Immature natural killer cell (primary cell): ENCODE measurements at regions not wholly inside any gene's neighbourhood (a gene's known extent, or its start where the extent isn't known, plus 50 kb on each side); places are given as distances from the start of the nearest gene placed in this dataset.

Experiments used
- DNase-seq, 3 donors: peaks; one replicate each; pipeline ENCODE4 v3.0.0; 2022; ENCODE audit warnings: mixed read lengths in 1 of 3
- H3K27ac Mint-ChIP-seq, 6 donors: one replicate each; pipeline ENCODE4 v1.8.0; 2020; ENCODE audit warnings: mixed read lengths in 6 of 6, mild to moderate bottlenecking in 5 of 6, inconsistent platforms in 4 of 6, moderate library complexity in 3 of 6
- H3K27me3 Mint-ChIP-seq, 3 donors: one replicate each; pipeline ENCODE4 v1.8.0; 2020 to 2021; ENCODE audit warnings: low read depth in 3 of 3, mild to moderate bottlenecking in 3 of 3, mixed read lengths in 3 of 3, moderate library complexity in 3 of 3, inconsistent platforms in 1 of 3
- H3K36me3 Mint-ChIP-seq, 3 donors: one replicate each; pipeline ENCODE4 v1.8.0; 2020; ENCODE audit warnings: mixed read lengths in 3 of 3, inconsistent platforms in 2 of 3, mild to moderate bottlenecking in 2 of 3
- H3K4me1 Mint-ChIP-seq, 2 donors: one replicate each; pipeline ENCODE4 v1.8.0; 2020; ENCODE audit warnings: inconsistent platforms in 2 of 2, mild to moderate bottlenecking in 2 of 2, mixed read lengths in 2 of 2, moderate library complexity in 1 of 2
- H3K4me3 Mint-ChIP-seq, 5 donors: one replicate each; pipeline ENCODE4 v1.8.0; 2020; ENCODE audit warnings: mild to moderate bottlenecking in 5 of 5, mixed read lengths in 5 of 5, inconsistent platforms in 3 of 5, moderate library complexity in 3 of 5
- H3K9me3 Mint-ChIP-seq, 6 donors: one replicate each; pipeline ENCODE4 v1.8.0; 2020; ENCODE audit warnings: mild to moderate bottlenecking in 6 of 6, mixed read lengths in 6 of 6, inconsistent platforms in 4 of 6, moderate library complexity in 3 of 6

DNA sequence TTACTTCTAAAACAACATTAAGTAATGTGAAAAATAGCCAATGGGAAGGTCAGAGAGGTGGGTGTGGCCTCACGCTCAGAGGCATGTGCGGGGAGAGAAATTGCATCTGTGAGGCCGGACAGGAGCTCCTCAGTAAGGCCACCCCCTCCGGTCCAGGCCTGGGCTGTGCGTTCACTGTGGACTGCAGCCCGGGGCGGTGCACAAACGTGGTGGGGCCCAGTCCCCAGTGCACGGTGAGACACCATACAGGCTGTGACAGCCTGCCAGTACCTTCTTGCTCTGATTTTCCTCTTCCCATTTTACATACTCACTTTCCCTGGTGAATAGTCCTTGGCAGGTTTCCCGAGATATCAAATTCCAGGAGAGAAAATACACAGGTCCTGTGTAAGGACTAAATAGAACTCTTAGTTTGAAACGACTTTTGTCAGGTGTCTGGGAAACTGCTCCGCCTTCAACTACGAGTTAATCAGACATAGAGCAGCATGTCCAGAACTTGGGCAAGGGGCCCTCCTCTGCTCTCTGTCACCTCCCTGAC, 174.1 kb upstream of the MKI67 start:
- no peak overlapping the region for H3K4me3 Mint-ChIP-seq
- DNase-seq, result no peak
- H3K27me3 Mint-ChIP-seq, result peaks cover 0 to 4% (median 0%) of the 10 kb centered on the region in 3 donors
- H3K9me3 Mint-ChIP-seq, result peaks cover 0 to 7% (median 0%) of the 10 kb centered on the region in 6 donors
- no peak overlapping the region for H3K27ac Mint-ChIP-seq
- H3K36me3 Mint-ChIP-seq, result no peaks in the 10 kb centered on the region
- H3K4me1 Mint-ChIP-seq, result no peaks in the 10 kb centered on the region

DNA sequence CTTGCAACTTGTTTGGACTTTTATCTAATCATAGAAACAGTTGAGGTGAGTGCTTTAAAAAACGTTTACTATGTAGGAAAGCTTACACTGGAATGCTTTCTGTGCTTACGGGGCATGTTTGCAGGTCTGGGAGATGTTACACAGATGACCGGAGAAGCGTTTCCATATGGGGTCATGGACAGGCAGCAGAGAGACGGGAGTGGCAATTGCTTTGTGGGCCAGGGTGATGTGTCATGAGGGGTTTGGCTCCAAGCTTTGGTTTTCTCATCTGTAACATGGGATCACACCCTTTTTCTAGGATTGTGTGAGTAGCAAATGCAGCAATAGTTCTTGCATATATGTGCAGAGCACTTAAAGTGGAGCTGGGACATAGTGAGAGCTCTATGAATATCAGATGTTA, 174.8 kb upstream of the MKI67 start:
- no peak for DNase-seq
- Mint-ChIP-seq H3K36me3 (no peaks in the 10 kb centered on the region), H3K4me3 (no peak overlapping the region)

DNA sequence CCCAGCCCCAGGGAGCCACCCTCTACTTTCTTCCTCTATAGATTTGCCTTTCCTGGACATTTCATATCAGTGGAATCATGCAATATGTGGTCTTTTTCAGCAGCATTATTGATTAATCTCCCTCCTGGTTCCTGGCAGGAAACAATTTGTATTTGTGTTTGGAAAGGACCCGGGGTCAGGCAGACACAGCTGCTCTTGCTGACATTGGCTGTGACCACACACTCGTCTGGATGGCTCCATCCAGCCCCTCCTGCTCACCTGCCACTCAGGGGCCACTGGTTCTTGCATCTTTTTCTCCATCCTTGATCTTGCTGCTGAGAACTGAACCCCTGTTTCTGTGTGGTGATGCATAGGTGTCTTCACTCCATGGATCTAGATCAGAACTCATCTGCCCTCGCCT, 176.6 kb upstream of the MKI67 start:
- Mint-ChIP-seq H3K36me3 (no peaks in the 10 kb centered on the region), H3K4me3 (no peak overlapping the region)
- DNase-seq, result no peak

More for the DNA sequence above, 174.8 kb upstream of the MKI67 start:
- Mint-ChIP-seq H3K4me1 (no peaks in the 10 kb centered on the region), H3K9me3 (peaks cover 0 to 7% (median 0%) of the 10 kb centered on the region in 6 donors), H3K27me3 (peaks cover 0 to 4% (median 0%) of the 10 kb centered on the region in 3 donors), H3K27ac (no peak overlapping the region)

DNA sequence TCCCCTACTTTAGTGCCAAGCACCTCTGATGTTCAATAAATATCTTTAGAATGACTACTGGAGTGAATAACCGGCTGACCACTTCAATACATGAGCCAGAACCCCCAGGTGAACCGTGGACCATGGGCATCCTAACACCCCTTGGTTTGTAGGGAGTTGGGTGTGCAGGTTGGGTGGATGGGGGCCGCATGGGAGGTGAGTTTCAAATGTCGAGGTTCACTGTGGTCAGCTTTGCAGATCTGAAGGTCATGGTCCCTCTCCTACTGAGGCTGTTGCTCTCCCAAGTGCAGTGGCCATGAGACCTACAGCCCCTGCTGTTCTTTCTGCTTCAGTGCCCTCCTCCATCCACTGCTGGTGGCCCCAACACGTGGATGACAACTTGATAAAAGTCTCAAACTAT, 178.0 kb upstream of the MKI67 start:
- H3K4me1 Mint-ChIP-seq, result no peaks in the 10 kb centered on the region
- H3K4me3 Mint-ChIP-seq, result no peak overlapping the region
- no peaks in the 10 kb centered on the region for H3K36me3 Mint-ChIP-seq
- H3K27ac Mint-ChIP-seq, result no peak overlapping the region
- H3K27me3 Mint-ChIP-seq, result peaks cover 0 to 4% (median 0%) of the 10 kb centered on the region in 3 donors
- no peak for DNase-seq
- H3K9me3 Mint-ChIP-seq, result peaks cover 0 to 7% (median 0%) of the 10 kb centered on the region in 6 donors

More for the DNA sequence above, 176.6 kb upstream of the MKI67 start:
- H3K27ac Mint-ChIP-seq, result no peak overlapping the region
- H3K4me1 Mint-ChIP-seq, result no peaks in the 10 kb centered on the region
- H3K9me3 Mint-ChIP-seq, result peaks cover 0 to 7% (median 0%) of the 10 kb centered on the region in 6 donors
- peaks cover 0 to 4% (median 0%) of the 10 kb centered on the region in 3 donors for H3K27me3 Mint-ChIP-seq

DNA sequence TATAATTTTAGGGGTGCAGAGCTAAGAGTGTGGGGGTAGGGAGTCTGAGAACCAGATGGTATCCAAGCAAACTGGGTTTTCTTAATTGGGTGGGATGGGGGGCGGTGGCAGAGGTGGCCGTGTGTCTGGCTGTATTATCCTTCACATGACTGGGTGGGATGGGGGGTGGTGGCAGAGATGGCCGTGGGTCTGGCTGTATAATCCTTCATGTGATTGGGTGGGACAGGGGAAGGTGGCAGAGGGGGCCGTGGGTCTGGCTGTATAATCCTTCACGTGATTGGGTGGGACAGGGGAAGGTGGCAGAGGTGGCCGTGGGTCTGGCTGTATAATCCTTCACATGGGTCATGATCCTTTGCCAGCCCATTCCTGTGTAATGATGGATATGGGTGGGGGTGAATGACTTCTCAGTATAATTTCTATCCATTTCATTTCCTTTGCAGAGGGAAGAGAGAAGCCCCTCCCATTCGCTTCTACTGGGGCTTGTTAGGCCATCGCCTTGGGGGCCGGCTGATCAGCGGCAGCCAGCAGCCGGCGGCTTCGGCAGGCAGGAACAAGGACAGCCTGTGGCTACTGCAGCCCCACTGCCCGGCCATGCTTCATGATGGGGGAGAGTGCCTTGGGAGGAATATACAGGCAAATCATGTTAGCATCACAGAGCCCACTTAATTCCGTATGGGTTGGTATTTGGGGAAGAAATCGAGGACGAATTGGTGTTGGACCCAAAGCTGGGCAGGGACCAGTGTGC, 179.6 kb upstream of the MKI67 start:
- no peaks in the 10 kb centered on the region for H3K27me3 Mint-ChIP-seq
- no peaks in the 10 kb centered on the region for H3K36me3 Mint-ChIP-seq
- DNase-seq, result no peak
- no peaks in the 10 kb centered on the region for H3K4me1 Mint-ChIP-seq
- no peak overlapping the region for H3K27ac Mint-ChIP-seq
- H3K9me3 Mint-ChIP-seq, result peaks cover 0 to 7% (median 0%) of the 10 kb centered on the region in 6 donors
- H3K4me3 Mint-ChIP-seq, result no peak overlapping the region

DNA sequence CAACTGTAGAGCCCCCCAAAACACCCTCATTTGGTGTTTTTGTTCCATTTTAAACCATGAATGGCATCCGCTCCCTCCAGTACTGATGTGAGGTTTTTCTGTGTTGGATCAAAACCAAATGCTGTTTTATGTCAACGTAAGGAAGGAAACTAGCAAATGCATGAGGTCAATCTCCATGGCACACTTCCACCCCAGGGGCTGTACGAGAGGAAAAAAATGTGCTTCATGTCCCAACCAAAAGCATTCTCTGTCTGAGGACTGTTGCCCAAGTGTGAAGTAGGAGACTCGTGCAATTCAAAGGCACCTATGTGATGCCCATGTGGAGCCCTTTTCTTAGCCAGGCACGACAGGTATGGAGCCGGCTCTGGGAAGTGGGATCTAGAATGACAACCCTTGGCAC, 180.3 kb upstream of the MKI67 start:
- no peak overlapping the region for H3K27ac Mint-ChIP-seq
- H3K4me1 Mint-ChIP-seq, result no peaks in the 10 kb centered on the region
- no peaks in the 10 kb centered on the region for H3K27me3 Mint-ChIP-seq
- no peak for DNase-seq
- H3K4me3 Mint-ChIP-seq, result no peak overlapping the region
- H3K36me3 Mint-ChIP-seq, result no peaks in the 10 kb centered on the region
- H3K9me3 Mint-ChIP-seq, result peaks cover 0 to under 1% (median 0%) of the 10 kb centered on the region in 6 donors

- Mint-ChIP-seq H3K4me3 (no peak overlapping the region), H3K9me3 (no peaks in the 10 kb centered on the region), H3K27me3 (no peaks in the 10 kb centered on the region)
Measured at GRCh38 chr10:128306966-128307365, 180.7 kb upstream of the MKI67 start.

GRCh38 chr10:128307820-128308219, 181.6 kb upstream of the MKI67 start:
- H3K4me3 Mint-ChIP-seq, result no peak overlapping the region
- H3K27me3 Mint-ChIP-seq, result no peaks in the 10 kb centered on the region
- no peaks in the 10 kb centered on the region for H3K36me3 Mint-ChIP-seq
- H3K9me3 Mint-ChIP-seq, result no peaks in the 10 kb centered on the region
- no peak for DNase-seq
- no peak overlapping the region for H3K27ac Mint-ChIP-seq
- H3K4me1 Mint-ChIP-seq, result no peaks in the 10 kb centered on the region

More at GRCh38 chr10:128306966-128307365, 180.7 kb upstream of the MKI67 start:
- Mint-ChIP-seq H3K4me1 (no peaks in the 10 kb centered on the region), H3K27ac (no peak overlapping the region), H3K36me3 (no peaks in the 10 kb centered on the region)
- no peak for DNase-seq

DNA sequence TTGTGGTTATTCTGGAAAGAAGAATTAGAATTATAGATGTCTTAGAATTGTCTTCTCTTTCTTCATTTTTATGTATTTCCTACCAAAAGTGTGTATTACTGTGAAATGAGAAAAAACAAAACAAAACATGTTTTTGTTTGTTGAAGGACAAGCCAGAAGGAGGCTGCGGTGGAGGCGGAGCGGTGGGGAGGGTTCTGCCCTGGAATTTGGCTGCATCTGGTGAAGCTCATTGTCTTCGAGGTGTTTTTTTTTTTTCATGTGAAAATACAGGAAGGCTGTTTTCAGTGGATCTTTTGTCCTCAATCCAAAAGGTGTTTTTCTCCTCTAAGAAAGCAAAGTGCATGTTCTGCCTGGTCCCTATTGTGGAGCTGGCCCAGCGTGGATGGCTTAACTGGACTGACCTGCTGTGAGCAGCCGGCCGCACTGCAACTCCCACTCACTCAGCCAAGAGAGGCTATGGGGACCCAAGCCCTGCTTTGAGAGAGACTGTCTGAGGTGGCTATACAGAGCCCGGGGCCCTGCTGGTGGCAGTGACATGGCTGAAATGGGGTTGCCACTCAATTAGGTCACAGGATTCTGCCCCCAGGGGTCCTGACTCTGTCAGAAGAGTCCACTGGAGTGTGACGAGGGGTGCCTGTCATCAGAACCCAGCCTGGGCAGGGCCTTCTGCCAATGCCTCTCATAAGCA, 184.9 kb upstream of the MKI67 start:
- Mint-ChIP-seq H3K4me3 (no peak overlapping the region), H3K27ac (no peak overlapping the region), H3K36me3 (no peaks in the 10 kb centered on the region), H3K4me1 (no peaks in the 10 kb centered on the region), H3K9me3 (no peaks in the 10 kb centered on the region), H3K27me3 (no peaks in the 10 kb centered on the region)
- no peak for DNase-seq

- no peak for DNase-seq
- Mint-ChIP-seq H3K27ac (no peak overlapping the region), H3K4me1 (no peaks in the 10 kb centered on the region), H3K4me3 (no peak overlapping the region), H3K36me3 (no peaks in the 10 kb centered on the region), H3K9me3 (no peaks in the 10 kb centered on the region), H3K27me3 (no peaks in the 10 kb centered on the region)
Measured at GRCh38 chr10:128312250-128312649, 186.0 kb upstream of the MKI67 start.

DNA sequence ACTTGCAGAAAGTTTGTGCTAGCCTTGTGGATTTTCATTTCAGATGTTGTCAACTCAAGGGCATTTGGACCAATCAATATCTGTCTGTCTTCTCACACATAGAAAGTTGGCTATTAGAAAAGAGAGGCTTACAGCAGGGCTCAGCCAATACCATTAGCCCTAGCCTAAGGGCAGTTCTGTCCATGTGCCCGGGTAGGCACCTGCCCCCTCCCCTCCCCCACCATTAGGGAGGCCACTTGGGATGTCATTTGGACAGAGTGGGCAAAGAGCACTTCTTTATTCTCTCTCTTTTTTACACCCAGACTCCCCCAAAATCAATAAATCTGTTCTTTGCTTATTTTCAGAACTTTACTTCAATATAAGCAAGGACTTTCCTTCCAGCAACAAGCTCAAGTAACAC, 188.5 kb upstream of the MKI67 start:
- H3K4me1 Mint-ChIP-seq, result no peaks in the 10 kb centered on the region
- no peak overlapping the region for H3K4me3 Mint-ChIP-seq
- DNase-seq, result no peak
- peaks cover 0 to 2% (median 0%) of the 10 kb centered on the region in 3 donors for H3K27me3 Mint-ChIP-seq
- no peak overlapping the region for H3K27ac Mint-ChIP-seq
- H3K9me3 Mint-ChIP-seq, result no peaks in the 10 kb centered on the region
- no peaks in the 10 kb centered on the region for H3K36me3 Mint-ChIP-seq

- H3K36me3 Mint-ChIP-seq, result no peaks in the 10 kb centered on the region
- H3K4me3 Mint-ChIP-seq, result no peak overlapping the region
- no peaks in the 10 kb centered on the region for H3K9me3 Mint-ChIP-seq
- H3K27me3 Mint-ChIP-seq, result peaks cover 0 to 2% (median 1%) of the 10 kb centered on the region in 3 donors
- no peak for DNase-seq
- H3K27ac Mint-ChIP-seq, result no peak overlapping the region
- no peaks in the 10 kb centered on the region for H3K4me1 Mint-ChIP-seq
Measured at GRCh38 chr10:128316121-128316726, 190.0 kb upstream of the MKI67 start.

- Mint-ChIP-seq H3K9me3 (no peaks in the 10 kb centered on the region), H3K27ac (no peak overlapping the region), H3K4me3 (no peak overlapping the region), H3K4me1 (no peaks in the 10 kb centered on the region), H3K27me3 (peaks cover 0 to 2% (median 1%) of the 10 kb centered on the region in 3 donors), H3K36me3 (no peaks in the 10 kb centered on the region)
- no peak for DNase-seq
Measured at GRCh38 chr10:128316925-128317324, 190.7 kb upstream of the MKI67 start.

DNA sequence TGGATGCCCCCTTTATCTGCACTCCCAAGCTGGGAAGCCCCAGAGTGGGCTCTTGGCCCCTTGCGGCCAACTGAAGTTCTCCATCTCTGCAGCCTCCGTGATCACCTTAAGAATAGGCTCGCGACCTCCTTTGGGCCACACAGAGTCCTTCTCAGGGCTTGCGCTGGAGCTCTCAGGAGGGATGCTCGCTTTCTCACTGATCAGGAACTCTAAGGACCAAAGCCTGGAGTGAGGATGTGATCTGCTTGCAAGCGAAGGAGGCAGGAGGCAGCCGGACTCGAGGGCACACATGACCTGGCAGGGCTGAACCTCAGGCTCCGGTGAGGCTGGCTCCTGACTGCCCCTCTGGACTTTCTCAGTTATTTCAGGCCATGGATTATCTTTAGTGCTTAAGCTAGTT, 192.1 kb upstream of the MKI67 start:
- H3K4me1 Mint-ChIP-seq, result no peaks in the 10 kb centered on the region
- no peak overlapping the region for H3K4me3 Mint-ChIP-seq
- no peaks in the 10 kb centered on the region for H3K36me3 Mint-ChIP-seq
- no peak overlapping the region for H3K27ac Mint-ChIP-seq
- no peaks in the 10 kb centered on the region for H3K9me3 Mint-ChIP-seq
- no peak for DNase-seq
- peaks cover 0 to 2% (median 1%) of the 10 kb centered on the region in 3 donors for H3K27me3 Mint-ChIP-seq
